ENCODE measurements at regions not wholly inside any gene's neighbourhood (a gene's known extent, or its start where the extent isn't known, plus 50 kb on each side); places are given as distances from the start of the nearest gene placed in this dataset.

- DNase-seq = no peak
These were observed 1289.6 kb downstream of the NSUN3 start for GRCh38 chr3:95352471-95352870.

GRCh38 chr3:95354489-95354888 is 1291.6 kb downstream of the NSUN3 start:
- DNase-seq = no peak

- no peak for DNase-seq
These were observed 1294.1 kb downstream of the NSUN3 start for GRCh38 chr3:95356764-95357501.

- DNase-seq = no peak
These were observed 1324.6 kb downstream of the NSUN3 start for GRCh38 chr3:95387242-95388021.

GRCh38 chr3:95389725-95390313 is 1327.0 kb downstream of the NSUN3 start:
- no peak for DNase-seq

GRCh38 chr3:95394286-95394685 is 1331.4 kb downstream of the NSUN3 start:
- DNase-seq = no peak

- no peak for DNase-seq
These were observed 1336.7 kb downstream of the NSUN3 start for GRCh38 chr3:95399585-95399984.

- no peak for DNase-seq
These were observed 1338.8 kb downstream of the NSUN3 start for GRCh38 chr3:95401693-95402092.

GRCh38 chr3:95407709-95408463 is 1345.0 kb downstream of the NSUN3 start:
- no peak for DNase-seq

- DNase-seq = no peak
These were observed 1345.6 kb downstream of the NSUN3 start for GRCh38 chr3:95408464-95408862.

GRCh38 chr3:95418251-95418650 is 1355.4 kb downstream of the NSUN3 start:
- DNase-seq = no peak

- DNase-seq = no peak
These were observed 1361.4 kb downstream of the NSUN3 start for GRCh38 chr3:95424279-95424678.

GRCh38 chr3:95434491-95434890 is 1371.6 kb downstream of the NSUN3 start:
- peak; percentile 54 to 77 for DNase-seq

GRCh38 chr3:95437409-95437808 is 1374.5 kb downstream of the NSUN3 start:
- DNase-seq = no peak

- DNase-seq = no peak
These were observed 1375.4 kb downstream of the NSUN3 start for GRCh38 chr3:95438274-95438673.

- no peak for DNase-seq
These were observed 1371.6 kb upstream of the EPHA6 start for GRCh38 chr3:95442766-95443165.

GRCh38 chr3:95449841-95450240 is 1364.6 kb upstream of the EPHA6 start:
- DNase-seq = no peak

GRCh38 chr3:95453242-95453641 is 1361.2 kb upstream of the EPHA6 start:
- no peak for DNase-seq

- no peak for DNase-seq
These were observed 1357.6 kb upstream of the EPHA6 start for GRCh38 chr3:95456835-95457234.

- no peak for DNase-seq
These were observed 1354.7 kb upstream of the EPHA6 start for GRCh38 chr3:95459706-95460105.

- peak; percentile 35 to 40 for DNase-seq
These were observed 1354.1 kb upstream of the EPHA6 start for GRCh38 chr3:95460274-95460673.

GRCh38 chr3:95462161-95462560 is 1352.2 kb upstream of the EPHA6 start:
- DNase-seq = no peak
